HL-60 (cell line): ENCODE measurements at regions not wholly inside any gene's neighbourhood (a gene's known extent, or its start where the extent isn't known, plus 50 kb on each side); places are given as distances from the start of the nearest gene placed in this dataset.

ENCODE experiments used
- DNase-seq, 2 experiments: peaks; one replicate each; pipeline ENCODE4 v3.0.0-alpha.2; 2010 to 2020; ENCODE audit warnings: low read depth in 1 of 2, low spot score in 1 of 2
- H3K27ac ChIP-seq: fragments of 250-450 bp; sonication (Bioruptor Pico); replicated peaks from 2 replicates; pipeline ENCODE4 v1.5.1; 2020; ENCODE audit warnings: mild to moderate bottlenecking, moderate library complexity
- H3K27me3 ChIP-seq: fragments of 250-450 bp; sonication (Bioruptor Pico); 2 replicates; pipeline ENCODE4 v1.5.1; 2021; ENCODE audit warnings: mild to moderate bottlenecking, moderate library complexity; ENCODE audit not compliant: insufficient read depth, poor library complexity, severe bottlenecking
- H3K4me3 ChIP-seq: replicated peaks from 2 replicates; pipeline ENCODE4 v1.5.1; 2011; ENCODE audit warnings: mild to moderate bottlenecking, control low read depth, low read length; ENCODE audit not compliant: insufficient read depth
- GABPA ChIP-seq: IDR thresholded peaks from 2 replicates; pipeline ENCODE4 v1.6.1; 2012; ENCODE audit warnings: low read depth
- POLR2AphosphoS5 ChIP-seq: IDR thresholded peaks from 2 replicates; pipeline ENCODE4 v1.6.1; 2012; ENCODE audit warnings: low read depth
- REST ChIP-seq: IDR thresholded peaks from 2 replicates; pipeline ENCODE4 v1.6.1; 2012; ENCODE audit warnings: low read depth; ENCODE audit not compliant: insufficient replicate concordance
- SPI1 ChIP-seq: IDR thresholded peaks from 2 replicates; pipeline ENCODE4 v1.6.1; 2012; ENCODE audit warnings: low read depth, mild to moderate bottlenecking, borderline replicate concordance
- TF ChIP-seq, protein P1 (sequence below): IDR thresholded peaks from one replicate; pipeline ENCODE4 v1.5.1; 2011; ENCODE audit warnings: low read length, control low read depth, inconsistent platforms; ENCODE audit not compliant: insufficient read depth

DNA sequence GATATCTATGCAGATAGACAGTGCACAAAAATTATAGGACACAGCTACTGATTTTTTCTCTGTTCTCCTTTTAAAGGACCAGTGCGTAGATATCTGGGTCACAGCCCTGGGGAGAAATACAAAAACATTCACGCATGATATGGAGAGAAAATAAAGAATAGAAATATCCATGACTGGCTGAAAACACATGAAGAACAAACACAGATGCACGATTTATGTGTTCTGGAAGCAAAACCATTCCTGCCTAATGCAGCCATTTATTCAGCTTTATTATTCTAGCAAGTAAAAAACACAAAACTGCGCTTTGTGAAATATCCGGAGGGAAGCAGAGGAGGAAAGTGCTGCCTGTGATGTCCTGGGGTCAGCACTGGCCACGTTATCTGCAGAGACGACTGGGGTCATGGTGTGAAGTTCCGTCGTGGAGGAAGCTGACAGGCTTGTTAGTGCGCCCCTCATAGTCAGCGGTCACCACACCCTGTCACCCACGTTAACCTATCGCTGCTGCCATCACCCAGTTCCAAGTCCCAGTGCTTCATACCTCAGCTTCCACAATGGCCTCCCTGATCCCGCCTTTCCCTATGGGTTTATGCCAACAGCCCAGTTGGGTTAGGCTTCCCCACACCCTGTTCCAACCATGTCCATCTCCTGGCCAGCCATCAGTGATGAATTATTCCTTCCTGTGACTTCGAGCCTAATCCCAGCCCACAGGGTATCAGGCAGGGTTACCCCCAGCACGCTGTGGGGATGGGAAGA is 86.6 kb upstream of the RPS6KA2 start:
- TF ChIP-seq REST, result no peak
- TF ChIP-seq, protein P1, sequence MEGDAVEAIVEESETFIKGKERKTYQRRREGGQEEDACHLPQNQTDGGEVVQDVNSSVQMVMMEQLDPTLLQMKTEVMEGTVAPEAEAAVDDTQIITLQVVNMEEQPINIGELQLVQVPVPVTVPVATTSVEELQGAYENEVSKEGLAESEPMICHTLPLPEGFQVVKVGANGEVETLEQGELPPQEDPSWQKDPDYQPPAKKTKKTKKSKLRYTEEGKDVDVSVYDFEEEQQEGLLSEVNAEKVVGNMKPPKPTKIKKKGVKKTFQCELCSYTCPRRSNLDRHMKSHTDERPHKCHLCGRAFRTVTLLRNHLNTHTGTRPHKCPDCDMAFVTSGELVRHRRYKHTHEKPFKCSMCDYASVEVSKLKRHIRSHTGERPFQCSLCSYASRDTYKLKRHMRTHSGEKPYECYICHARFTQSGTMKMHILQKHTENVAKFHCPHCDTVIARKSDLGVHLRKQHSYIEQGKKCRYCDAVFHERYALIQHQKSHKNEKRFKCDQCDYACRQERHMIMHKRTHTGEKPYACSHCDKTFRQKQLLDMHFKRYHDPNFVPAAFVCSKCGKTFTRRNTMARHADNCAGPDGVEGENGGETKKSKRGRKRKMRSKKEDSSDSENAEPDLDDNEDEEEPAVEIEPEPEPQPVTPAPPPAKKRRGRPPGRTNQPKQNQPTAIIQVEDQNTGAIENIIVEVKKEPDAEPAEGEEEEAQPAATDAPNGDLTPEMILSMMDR, result no peak
- no peak for TF ChIP-seq GABPA
- DNase-seq, result no peak
- no peaks in the 10 kb centered on the region for H3K27me3 ChIP-seq
- H3K4me3 ChIP-seq, result no peak overlapping the region
- H3K27ac ChIP-seq, result no peak overlapping the region

DNA sequence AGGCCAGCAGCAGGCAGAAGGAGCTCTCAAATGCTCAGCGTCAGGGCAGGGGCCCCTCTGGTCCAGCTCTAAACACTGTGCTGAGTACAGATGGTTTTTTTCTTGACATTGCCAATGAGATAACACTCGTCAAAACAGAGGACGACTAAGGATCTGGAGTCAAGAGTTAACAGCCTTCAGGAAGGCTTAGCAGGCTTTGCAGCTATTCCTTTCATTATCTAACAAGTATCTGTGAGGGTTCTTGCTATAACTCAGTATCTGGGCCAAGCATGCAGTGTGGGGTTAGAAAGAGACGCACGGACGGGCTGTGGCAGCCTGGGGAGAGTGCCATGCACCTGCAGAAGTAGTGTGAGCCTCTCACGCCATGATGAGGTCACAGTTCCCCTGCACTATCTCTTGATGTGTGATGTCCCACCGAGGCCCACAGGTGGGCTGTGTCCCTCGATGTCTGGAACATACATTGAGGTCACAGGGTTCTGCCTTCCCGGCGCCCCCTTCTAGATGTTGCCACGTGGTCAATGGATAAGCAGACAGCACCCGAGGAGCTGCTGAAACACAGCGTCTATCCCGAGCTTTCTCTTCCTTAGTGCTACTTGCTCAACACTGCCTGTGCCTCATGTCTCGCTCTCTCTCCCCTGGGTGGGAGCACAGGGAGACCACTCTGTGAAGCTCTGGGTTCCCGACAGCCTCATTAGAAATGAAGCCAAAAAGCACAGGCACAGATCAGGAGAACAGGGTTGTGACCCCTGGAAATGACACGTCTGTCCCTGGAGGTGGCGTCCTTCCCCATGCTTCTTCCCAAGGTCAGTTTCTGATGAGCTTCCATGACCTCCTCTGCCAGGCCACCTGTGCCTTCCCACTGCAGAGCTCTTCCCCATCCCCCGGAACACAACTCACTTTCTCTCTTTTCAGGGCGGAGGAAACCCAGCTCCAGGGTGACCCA is 85.5 kb upstream of the RPS6KA2 start:
- Histone ChIP-seq H3K27me3 (no peaks in the 10 kb centered on the region), H3K4me3 (no peak overlapping the region), H3K27ac (no peak overlapping the region)
- DNase-seq, result no peak
- no peak for TF ChIP-seq SPI1
- TF ChIP-seq, protein P1, result no peak
- TF ChIP-seq POLR2AphosphoS5, result no peak
- no peak for TF ChIP-seq GABPA
- no peak for TF ChIP-seq REST

GRCh38 chr6:166710084-166710483 is 83.0 kb upstream of the RPS6KA2 start:
- no peak for DNase-seq
- Histone ChIP-seq H3K4me3 (no peak overlapping the region), H3K27me3 (no peaks in the 10 kb centered on the region), H3K27ac (no peak overlapping the region)
- no peak for TF ChIP-seq SPI1
- TF ChIP-seq POLR2AphosphoS5, result no peak
- no peak for TF ChIP-seq REST
- TF ChIP-seq, protein P1, result no peak
- no peak for TF ChIP-seq GABPA
